GM21390 (cell line): ENCODE measurements at regions not wholly inside any gene's neighbourhood (a gene's known extent, or its start where the extent isn't known, plus 50 kb on each side); places are given as distances from the start of the nearest gene placed in this dataset.

Experiments used
- ATAC-seq: cut with Tn5 transposase; IDR thresholded peaks from one replicate; pipeline ENCODE4 v1.9.1; 2021; ENCODE audit not compliant: unreplicated experiment

DNA sequence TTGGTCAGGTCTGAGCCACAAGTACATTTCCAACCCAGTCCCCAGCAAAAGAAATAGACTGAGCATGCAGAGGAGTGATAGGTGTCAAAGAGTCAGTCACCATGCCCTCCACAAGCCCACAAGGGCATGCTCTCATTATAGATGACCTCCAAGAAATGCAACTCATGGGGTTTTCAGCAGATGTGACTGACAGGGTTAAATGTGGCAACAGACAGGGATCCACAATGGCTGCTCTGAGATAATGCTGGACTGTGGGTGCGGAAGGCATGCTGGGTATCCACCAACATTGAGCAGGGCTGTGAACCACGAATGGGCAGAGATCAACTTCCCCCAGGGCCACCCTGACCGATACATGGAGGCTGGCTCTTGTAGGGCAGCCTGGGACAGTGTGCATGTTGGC lies 115.8 kb downstream of the BCOR start:
- ATAC-seq = no peak

- no peak for ATAC-seq
Measured at GRCh38 chrX:39982948-39983347, 114.8 kb downstream of the BCOR start.

DNA sequence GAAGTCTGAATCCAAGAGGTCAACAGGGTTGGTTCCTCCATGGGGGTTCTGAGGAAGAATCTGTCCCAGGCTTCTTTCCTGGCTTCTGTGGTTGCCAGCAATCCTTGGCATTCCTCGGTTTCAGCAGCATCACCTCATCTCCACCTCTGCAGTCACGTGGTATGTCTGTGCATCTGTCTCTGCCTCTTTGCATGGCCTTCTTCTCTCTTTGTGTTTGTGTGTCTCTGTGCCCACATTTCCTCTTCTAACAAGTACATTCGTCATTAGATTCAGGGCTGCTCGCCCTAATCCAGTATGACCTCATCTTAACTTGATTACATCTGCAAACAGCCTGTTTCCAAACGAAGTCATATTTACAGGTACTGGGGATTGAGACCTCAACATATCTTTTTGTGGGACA lies 114.0 kb downstream of the BCOR start:
- ATAC-seq = no peak

GRCh38 chrX:39984191-39984956 lies 113.4 kb downstream of the BCOR start:
- no peak for ATAC-seq

DNA sequence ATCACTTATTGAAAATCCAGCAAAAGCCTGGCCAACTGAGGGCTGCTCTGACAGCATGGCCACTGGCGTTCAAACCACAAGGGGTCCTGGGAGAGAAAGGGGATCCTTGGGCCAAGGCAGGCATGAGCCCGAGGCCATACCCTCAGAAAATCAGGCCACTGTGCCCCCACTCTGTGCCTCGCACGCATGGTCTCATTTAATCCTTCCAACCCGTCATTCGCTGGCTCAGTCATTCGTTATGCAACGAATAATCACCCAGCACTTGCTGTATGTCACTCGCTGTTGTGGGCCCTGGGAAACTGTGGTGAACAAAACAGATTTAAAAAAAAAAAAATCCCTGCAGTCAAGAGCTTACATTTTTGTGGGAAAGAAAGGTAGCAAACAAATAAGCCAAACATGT lies 112.7 kb downstream of the BCOR start:
- ATAC-seq = no peak

DNA sequence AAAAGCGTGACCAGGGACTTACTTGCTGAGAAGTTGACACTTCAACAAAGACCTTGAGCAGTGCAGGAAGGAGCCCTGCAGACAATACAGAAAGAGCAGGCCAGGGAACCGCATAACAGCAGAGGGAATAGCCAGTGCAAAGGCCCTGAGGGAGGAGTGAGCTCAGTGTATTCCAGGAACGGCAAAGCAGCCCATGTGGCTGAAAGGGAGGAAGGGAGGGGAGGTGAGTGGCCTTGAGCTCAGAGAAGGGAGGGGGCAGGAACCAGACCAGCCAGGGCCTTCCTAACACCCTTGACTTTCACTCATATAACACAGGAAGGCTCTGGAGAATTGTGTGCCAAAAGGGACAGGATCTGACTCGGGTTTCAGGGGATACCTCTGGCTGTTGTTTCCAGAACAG lies 112.2 kb downstream of the BCOR start:
- no peak for ATAC-seq

DNA sequence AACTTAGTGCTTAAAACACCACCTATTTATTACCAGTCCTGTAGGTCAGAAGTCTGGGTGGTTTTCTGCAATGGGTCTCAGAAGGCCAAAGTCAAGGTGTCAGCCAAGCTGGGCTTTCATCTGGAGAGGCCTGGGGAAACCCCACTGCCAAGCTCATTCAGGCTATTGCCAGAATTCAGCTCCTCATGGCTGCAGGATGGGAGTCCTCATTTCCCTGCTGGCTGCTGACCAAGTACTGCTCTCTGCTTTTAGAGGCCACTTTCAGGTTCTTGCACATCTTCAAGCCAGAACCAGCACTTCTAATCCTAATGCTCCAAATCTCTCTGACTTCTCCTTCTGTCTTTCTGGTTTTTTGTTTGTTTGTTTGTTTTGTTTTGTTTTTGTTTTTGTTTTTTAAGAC lies 109.3 kb downstream of the BCOR start:
- no peak for ATAC-seq

DNA sequence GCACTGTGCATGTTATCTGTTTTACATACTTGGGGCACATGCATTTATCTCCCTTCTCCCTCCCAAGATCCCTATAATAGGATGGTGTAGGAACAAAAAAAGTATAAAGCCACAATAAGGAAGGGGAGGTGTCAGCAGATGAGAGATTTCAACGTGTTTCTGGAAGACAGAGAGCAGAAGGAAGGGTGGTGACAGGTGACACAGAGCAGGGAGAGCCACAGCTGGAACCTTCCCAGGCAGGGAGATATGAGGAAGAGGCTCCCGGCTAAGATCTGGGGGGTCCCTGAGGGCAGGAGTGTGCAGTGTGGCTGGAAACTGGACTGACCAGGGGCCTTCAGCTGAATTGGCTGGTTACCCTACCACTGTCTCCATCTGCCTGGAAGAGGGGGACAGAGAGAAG lies 107.4 kb downstream of the BCOR start:
- ATAC-seq = no peak

DNA sequence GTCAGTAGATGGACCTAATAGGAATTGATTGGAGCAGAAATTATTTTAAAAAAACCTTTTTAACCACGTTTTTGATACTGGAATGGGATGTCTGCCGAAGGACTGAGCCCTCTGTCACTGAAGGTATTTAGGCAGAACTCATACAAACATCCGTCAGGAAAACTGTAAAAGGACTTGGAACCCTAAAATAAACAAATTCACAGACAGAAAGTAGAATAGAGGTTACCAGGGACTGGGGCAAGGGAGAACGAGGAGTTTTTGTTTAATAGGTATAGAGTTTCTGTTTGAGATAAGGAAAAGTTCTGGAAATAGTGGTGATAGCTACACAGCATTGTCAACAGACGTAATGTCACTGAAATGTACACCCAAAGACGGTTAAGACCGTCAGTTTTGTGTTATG lies 105.5 kb downstream of the BCOR start:
- ATAC-seq = no peak

DNA sequence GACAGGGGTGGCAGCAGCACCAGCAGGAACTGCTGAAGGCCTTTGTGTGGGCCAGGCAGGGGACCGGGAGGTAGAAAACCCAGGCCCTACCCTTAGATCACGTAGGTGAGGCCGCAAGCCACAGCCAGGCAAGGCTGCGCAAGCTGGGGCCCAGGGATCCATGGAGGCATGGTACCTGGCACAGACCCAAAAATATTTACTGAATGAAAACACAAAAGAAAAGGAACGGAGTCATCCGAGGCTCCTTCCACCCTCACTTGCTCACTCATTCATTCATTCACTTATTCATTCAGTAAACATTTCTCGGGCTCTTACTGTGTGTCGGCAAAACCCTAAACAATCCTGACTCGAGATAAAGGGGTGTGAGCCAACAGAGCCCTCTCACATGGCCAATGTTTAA lies 102.3 kb downstream of the BCOR start:
- ATAC-seq = no peak

- ATAC-seq = no peak
Measured at GRCh38 chrX:39996536-39996935, 101.2 kb downstream of the BCOR start.

DNA sequence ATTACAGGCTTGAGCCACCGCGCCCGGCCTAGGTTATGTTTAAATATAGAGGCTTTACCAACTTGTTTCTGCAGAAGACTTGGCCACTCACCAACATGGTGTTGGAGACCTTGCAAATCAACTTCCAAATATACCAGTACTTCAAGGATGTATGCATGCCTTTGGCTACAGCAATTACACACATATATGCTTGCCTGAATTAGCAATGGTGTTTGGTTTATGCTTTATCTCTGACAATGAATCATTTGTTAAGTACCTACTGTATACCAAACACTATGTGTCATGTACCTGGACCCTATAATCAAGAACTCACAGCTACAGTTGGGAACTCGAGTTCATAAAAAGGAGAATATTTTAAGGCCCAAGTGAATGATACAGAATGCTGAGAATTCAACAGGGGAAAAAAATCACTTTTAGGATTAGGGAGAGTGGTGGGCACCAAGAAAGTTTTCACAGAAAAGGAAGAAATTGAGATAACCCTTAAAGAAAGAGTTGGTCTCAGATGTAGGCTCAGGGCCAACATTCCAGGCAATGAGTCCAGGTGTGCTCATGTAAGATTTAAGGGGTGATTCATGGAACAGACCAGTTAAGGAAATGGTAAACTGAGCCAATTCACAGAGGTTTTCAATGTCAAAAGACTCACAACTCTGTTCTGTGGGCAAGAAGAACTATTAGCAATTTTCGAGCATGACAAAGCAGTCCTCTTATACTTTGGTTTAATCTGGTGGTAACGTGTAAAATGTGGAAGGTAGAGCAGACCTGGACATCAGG lies 98.9 kb downstream of the BCOR start:
- ATAC-seq = no peak
